Right lobe of liver (tissue), 4 donors: ENCODE measurements at regions not wholly inside any gene's neighbourhood (a gene's known extent, or its start where the extent isn't known, plus 50 kb on each side); places are given as distances from the start of the nearest gene placed in this dataset.
"Not testable (repeated sequence)": the region's sequence is repeated elsewhere in the genome, so short reads cannot be mapped to it uniquely, and the experiment has no call there.

Experiments
- POLR2A ChIP-seq: fragments of 450-650 bp; IDR thresholded peaks from one replicate; pipeline ENCODE4 v1.6.1; 2017; ENCODE audit warnings: antibody characterized with exemption, mild to moderate bottlenecking
- TF ChIP-seq, protein P1 (sequence below), 4 donors: fragments of 200-600 bp in 3 of 4; fragments of 450-650 bp in 1 of 4; IDR thresholded peaks; one replicate each; pipeline versions ENCODE4 v1.5.1 to v1.8.0; 2016 to 2022; ENCODE audit warnings: antibody characterized with exemption in 4 of 4, mild to moderate bottlenecking in 2 of 4
- donor health status: DM: no; HTN: no; CAD: no.
- donor health status: DM: no; HTN: no; CAD: no.
- donor health status: DM: no; HTN: yes; CAD: no.

DNA sequence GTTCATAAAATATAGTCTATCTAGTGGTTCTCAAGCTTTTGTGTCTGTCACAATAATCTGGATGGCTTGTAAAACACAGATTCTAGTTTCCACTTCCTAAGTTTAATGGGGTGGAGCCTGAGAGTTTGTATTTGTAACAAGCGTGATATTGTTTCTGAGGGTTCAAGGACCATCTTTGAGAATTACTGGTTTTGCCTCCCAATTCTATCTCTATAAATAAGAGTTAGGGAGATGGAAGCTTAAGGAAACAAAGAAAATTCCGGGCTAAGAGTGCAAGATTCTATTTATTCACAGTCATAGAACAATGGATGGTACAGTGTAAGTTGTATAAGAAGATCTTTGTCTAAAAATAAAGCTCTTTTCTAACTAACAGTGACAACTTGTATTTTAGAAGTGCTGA is 55.4 kb upstream of the TRIM77 start:
- TF ChIP-seq, protein P1, sequence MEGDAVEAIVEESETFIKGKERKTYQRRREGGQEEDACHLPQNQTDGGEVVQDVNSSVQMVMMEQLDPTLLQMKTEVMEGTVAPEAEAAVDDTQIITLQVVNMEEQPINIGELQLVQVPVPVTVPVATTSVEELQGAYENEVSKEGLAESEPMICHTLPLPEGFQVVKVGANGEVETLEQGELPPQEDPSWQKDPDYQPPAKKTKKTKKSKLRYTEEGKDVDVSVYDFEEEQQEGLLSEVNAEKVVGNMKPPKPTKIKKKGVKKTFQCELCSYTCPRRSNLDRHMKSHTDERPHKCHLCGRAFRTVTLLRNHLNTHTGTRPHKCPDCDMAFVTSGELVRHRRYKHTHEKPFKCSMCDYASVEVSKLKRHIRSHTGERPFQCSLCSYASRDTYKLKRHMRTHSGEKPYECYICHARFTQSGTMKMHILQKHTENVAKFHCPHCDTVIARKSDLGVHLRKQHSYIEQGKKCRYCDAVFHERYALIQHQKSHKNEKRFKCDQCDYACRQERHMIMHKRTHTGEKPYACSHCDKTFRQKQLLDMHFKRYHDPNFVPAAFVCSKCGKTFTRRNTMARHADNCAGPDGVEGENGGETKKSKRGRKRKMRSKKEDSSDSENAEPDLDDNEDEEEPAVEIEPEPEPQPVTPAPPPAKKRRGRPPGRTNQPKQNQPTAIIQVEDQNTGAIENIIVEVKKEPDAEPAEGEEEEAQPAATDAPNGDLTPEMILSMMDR (IDR thresholded peaks at IDR 0.05), result not testable (repeated sequence)
- not testable (repeated sequence) for TF ChIP-seq POLR2A
